ENCODE measurements at regions not wholly inside any gene's neighbourhood (a gene's known extent, or its start where the extent isn't known, plus 50 kb on each side); places are given as distances from the start of the nearest gene placed in this dataset.

DNA sequence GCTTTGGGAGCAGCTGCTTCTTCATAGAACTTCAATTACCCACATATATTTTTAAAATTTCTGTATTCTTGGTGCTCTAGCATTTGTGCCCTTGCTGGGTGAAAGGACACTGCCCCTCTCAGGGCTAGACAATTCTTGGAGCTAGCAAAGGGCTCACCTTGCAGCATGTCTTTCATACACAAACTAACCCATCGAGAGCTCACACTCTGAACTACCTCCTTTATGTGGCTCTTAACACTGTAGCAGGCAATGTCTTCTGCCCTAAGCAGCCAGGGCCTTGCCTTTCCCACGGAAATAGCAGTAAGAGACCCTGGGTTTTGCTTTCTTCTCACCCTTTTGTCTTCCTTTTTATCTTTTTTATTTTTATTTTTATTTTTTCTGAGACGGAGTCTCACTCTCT, 234.0 kb downstream of the ACTR3 start:
- Histone ChIP-seq H3K27ac (ENCODE audit: extremely low read depth, low read depth, low read length) (no peak overlapping the region), H3K9me3 (ENCODE audit: control insufficient read depth, insufficient read depth, low read depth, low read length) (no peaks in the 10 kb centered on the region), H3K4me3 (ENCODE audit: low read depth, low read length) (no peak overlapping the region), H3K4me1 (ENCODE audit: control insufficient read depth, insufficient read depth, low read length) (no peaks in the 10 kb centered on the region), H3K36me3 (ENCODE audit: control insufficient read depth in 2 of 2, insufficient read depth in 1 of 2, low read length in 2 of 2) (no peaks in the 10 kb centered on the region)
- POLR2A ChIA-PET = no interaction called here
- CTCF ChIA-PET = no interaction called here
- TF ChIP-seq ZNF621 (tag by site-specific recombination; IDR thresholded peaks at IDR 0.05) = no peak
- TF ChIP-seq REPIN1 (tag by site-specific recombination; IDR thresholded peaks at IDR 0.05; ENCODE audit: low read depth) = no peak
- TF ChIP-seq ZFHX2 (tag by site-specific recombination; conservative IDR thresholded peaks at IDR 0.05) = no peak
- TF ChIP-seq KLF16 (tag by site-specific recombination; IDR thresholded peaks at IDR 0.05) = no peak
- TF ChIP-seq ZNF510 (tag by site-specific recombination; IDR thresholded peaks at IDR 0.05; ENCODE audit: insufficient replicate concordance) = no peak
- TF ChIP-seq, protein P1, sequence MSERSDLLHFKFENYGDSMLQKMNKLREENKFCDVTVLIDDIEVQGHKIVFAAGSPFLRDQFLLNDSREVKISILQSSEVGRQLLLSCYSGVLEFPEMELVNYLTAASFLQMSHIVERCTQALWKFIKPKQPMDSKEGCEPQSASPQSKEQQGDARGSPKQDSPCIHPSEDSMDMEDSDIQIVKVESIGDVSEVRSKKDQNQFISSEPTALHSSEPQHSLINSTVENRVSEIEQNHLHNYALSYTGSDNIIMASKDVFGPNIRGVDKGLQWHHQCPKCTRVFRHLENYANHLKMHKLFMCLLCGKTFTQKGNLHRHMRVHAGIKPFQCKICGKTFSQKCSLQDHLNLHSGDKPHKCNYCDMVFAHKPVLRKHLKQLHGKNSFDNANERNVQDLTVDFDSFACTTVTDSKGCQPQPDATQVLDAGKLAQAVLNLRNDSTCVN (tag by site-specific recombination; optimal IDR thresholded peaks at IDR 0.05) = no peak
- no peak for TF ChIP-seq FEZF1 (tag by site-specific recombination; IDR thresholded peaks at IDR 0.05)
- TF ChIP-seq ZBTB8A (tag by site-specific recombination; IDR thresholded peaks at IDR 0.05) = no peak
- no peak for TF ChIP-seq ZNF221 (tag by site-specific recombination; IDR thresholded peaks at IDR 0.05; ENCODE audit: borderline replicate concordance)
- TF ChIP-seq, protein P2, sequence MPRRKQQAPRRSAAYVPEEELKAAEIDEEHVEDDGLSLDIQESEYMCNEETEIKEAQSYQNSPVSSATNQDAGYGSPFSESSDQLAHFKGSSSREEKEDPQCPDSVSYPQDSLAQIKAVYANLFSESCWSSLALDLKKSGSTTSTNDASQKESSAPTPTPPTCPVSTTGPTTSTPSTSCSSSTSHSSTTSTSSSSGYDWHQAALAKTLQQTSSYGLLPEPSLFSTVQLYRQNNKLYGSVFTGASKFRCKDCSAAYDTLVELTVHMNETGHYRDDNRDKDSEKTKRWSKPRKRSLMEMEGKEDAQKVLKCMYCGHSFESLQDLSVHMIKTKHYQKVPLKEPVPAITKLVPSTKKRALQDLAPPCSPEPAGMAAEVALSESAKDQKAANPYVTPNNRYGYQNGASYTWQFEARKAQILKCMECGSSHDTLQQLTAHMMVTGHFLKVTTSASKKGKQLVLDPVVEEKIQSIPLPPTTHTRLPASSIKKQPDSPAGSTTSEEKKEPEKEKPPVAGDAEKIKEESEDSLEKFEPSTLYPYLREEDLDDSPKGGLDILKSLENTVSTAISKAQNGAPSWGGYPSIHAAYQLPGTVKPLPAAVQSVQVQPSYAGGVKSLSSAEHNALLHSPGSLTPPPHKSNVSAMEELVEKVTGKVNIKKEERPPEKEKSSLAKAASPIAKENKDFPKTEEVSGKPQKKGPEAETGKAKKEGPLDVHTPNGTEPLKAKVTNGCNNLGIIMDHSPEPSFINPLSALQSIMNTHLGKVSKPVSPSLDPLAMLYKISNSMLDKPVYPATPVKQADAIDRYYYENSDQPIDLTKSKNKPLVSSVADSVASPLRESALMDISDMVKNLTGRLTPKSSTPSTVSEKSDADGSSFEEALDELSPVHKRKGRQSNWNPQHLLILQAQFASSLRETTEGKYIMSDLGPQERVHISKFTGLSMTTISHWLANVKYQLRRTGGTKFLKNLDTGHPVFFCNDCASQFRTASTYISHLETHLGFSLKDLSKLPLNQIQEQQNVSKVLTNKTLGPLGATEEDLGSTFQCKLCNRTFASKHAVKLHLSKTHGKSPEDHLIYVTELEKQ (tag by site-specific recombination; IDR thresholded peaks at IDR 0.05; ENCODE audit: borderline replicate concordance) = no peak
- TF ChIP-seq ZNF121 (tag by site-specific recombination; IDR thresholded peaks at IDR 0.05) = no peak
- TF ChIP-seq, protein P3, sequence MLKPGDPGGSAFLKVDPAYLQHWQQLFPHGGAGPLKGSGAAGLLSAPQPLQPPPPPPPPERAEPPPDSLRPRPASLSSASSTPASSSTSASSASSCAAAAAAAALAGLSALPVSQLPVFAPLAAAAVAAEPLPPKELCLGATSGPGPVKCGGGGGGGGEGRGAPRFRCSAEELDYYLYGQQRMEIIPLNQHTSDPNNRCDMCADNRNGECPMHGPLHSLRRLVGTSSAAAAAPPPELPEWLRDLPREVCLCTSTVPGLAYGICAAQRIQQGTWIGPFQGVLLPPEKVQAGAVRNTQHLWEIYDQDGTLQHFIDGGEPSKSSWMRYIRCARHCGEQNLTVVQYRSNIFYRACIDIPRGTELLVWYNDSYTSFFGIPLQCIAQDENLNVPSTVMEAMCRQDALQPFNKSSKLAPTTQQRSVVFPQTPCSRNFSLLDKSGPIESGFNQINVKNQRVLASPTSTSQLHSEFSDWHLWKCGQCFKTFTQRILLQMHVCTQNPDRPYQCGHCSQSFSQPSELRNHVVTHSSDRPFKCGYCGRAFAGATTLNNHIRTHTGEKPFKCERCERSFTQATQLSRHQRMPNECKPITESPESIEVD (tag by site-specific recombination; IDR thresholded peaks at IDR 0.05) = no peak
- no peak for TF ChIP-seq ZNF658 (tag by site-specific recombination; IDR thresholded peaks at IDR 0.05)
- TF ChIP-seq, protein P4, sequence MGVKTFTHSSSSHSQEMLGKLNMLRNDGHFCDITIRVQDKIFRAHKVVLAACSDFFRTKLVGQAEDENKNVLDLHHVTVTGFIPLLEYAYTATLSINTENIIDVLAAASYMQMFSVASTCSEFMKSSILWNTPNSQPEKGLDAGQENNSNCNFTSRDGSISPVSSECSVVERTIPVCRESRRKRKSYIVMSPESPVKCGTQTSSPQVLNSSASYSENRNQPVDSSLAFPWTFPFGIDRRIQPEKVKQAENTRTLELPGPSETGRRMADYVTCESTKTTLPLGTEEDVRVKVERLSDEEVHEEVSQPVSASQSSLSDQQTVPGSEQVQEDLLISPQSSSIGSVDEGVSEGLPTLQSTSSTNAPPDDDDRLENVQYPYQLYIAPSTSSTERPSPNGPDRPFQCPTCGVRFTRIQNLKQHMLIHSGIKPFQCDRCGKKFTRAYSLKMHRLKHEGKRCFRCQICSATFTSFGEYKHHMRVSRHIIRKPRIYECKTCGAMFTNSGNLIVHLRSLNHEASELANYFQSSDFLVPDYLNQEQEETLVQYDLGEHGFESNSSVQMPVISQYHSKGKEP (tag by site-specific recombination; IDR thresholded peaks at IDR 0.05) = no peak
- no peak for TF ChIP-seq ZNF558 (tag by site-specific recombination; IDR thresholded peaks at IDR 0.05)
- no peak for TF ChIP-seq GLI4 (tag by site-specific recombination; IDR thresholded peaks at IDR 0.05)
- no peak for TF ChIP-seq ZNF184 (tag by site-specific recombination; IDR thresholded peaks at IDR 0.05)

DNA sequence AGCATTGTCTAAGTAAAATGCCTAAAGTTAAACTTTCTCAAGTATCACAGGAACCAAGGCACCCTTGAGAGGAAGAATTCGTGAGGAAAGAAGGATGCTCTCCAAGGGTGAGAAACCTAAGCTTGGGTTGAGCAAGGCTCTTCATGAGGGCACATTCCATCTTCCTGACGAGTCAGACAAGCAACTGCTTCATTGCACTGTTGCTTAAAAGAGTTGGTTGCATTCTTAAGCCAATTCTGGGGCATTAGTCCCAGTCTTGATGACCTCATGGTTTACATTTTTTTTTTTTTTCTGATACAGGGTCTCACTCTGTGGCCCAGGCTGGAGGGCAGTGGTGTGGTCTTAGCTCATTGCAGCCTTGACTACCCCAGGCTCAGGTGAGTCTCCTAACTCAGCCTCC, 237.5 kb downstream of the ACTR3 start:
- H3K4me1 ChIP-seq (ENCODE audit: control insufficient read depth, insufficient read depth, low read length) = no peaks in the 10 kb centered on the region
- H3K9me3 ChIP-seq (ENCODE audit: control insufficient read depth, insufficient read depth, low read depth, low read length) = no peaks in the 10 kb centered on the region
- H3K27ac ChIP-seq (ENCODE audit: extremely low read depth, low read depth, low read length) = no peak overlapping the region
- no peaks in the 10 kb centered on the region for H3K36me3 ChIP-seq (ENCODE audit: control insufficient read depth in 2 of 2, insufficient read depth in 1 of 2, low read length in 2 of 2)
- CTCF ChIA-PET = interaction anchor here (0.7 kb wide), 1 partner anchor 29 kb away, joined by 3 read pairs; no protein-coding TSS in a partner anchor
- no peak overlapping the region for H3K4me3 ChIP-seq (ENCODE audit: low read depth, low read length)
- POLR2A ChIA-PET = no interaction called here
- TF ChIP-seq ZNF16 (tag by site-specific recombination; IDR thresholded peaks at IDR 0.05; ENCODE audit: low read depth) (no peak), ZNF221 (tag by site-specific recombination; IDR thresholded peaks at IDR 0.05; ENCODE audit: borderline replicate concordance) (no peak), MZF1 (tag by site-specific recombination; IDR thresholded peaks at IDR 0.05; ENCODE audit: borderline replicate concordance) (no peak), ZNF394 (tag by site-specific recombination; IDR thresholded peaks at IDR 0.05; ENCODE audit: borderline replicate concordance) (no peak), ZNF777 (tag by site-specific recombination; IDR thresholded peaks at IDR 0.05; ENCODE audit: borderline replicate concordance) (no peak), SP2 (tag by site-specific recombination; IDR thresholded peaks at IDR 0.05) (no peak), ZNF324 (tag by site-specific recombination; IDR thresholded peaks at IDR 0.05) (no peak), ZNF596 (tag by site-specific recombination; IDR thresholded peaks at IDR 0.05) (no peak), ZNF157 (tag by site-specific recombination; IDR thresholded peaks at IDR 0.05) (no peak)
- TF ChIP-seq, protein P5, sequence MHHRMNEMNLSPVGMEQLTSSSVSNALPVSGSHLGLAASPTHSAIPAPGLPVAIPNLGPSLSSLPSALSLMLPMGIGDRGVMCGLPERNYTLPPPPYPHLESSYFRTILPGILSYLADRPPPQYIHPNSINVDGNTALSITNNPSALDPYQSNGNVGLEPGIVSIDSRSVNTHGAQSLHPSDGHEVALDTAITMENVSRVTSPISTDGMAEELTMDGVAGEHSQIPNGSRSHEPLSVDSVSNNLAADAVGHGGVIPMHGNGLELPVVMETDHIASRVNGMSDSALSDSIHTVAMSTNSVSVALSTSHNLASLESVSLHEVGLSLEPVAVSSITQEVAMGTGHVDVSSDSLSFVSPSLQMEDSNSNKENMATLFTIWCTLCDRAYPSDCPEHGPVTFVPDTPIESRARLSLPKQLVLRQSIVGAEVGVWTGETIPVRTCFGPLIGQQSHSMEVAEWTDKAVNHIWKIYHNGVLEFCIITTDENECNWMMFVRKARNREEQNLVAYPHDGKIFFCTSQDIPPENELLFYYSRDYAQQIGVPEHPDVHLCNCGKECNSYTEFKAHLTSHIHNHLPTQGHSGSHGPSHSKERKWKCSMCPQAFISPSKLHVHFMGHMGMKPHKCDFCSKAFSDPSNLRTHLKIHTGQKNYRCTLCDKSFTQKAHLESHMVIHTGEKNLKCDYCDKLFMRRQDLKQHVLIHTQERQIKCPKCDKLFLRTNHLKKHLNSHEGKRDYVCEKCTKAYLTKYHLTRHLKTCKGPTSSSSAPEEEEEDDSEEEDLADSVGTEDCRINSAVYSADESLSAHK (tag by site-specific recombination; IDR thresholded peaks at IDR 0.05) = no peak

All from HEK293 (cell line).